ENCODE measurements at regions not wholly inside any gene's neighbourhood (a gene's known extent, or its start where the extent isn't known, plus 50 kb on each side); places are given as distances from the start of the nearest gene placed in this dataset.

- Histone ChIP-seq H3K36me3 (ENCODE audit: control insufficient read depth, insufficient read depth, low read length) (no peaks in the 10 kb centered on the region), H3K27ac (ENCODE audit: low read depth, low read length) (no peak overlapping the region), H3K9ac (ENCODE audit: extremely low read depth, low read length, poor library complexity, severe bottlenecking) (no peak overlapping the region), H3K4me1 (ENCODE audit: control insufficient read depth, insufficient read depth, low read length) (no peaks in the 10 kb centered on the region), H3K4me3 (ENCODE audit: low read length) (no peak overlapping the region), H3K9me3 (ENCODE audit: control insufficient read depth, low read length) (no peaks in the 10 kb centered on the region), H3K27me3 (ENCODE audit: control insufficient read depth, insufficient read depth, low read length, poor library complexity, severe bottlenecking) (no peaks in the 10 kb centered on the region)
- Mint-ChIP-seq H3K4me3 (no peak overlapping the region), H3K27me3 (ENCODE audit: insufficient read depth) (no peaks in the 10 kb centered on the region), H3K4me1 (peaks cover 10% of the 10 kb centered on the region), H3K36me3 (ENCODE audit: low read depth) (no peaks in the 10 kb centered on the region), H3K9me3 (no peaks in the 10 kb centered on the region), H3K27ac (no peak overlapping the region)
- no peak for DNase-seq
- WGBS, 2 experiments (ENCODE audit: insufficient coverage in 1 of 2, insufficient read length in 1 of 2): 92% methylated on average over 1 of the region's 2 CpGs; no CpG with 5 or more reads in 1 of the 2 experiments
- TF ChIP-seq CTCF (conservative IDR thresholded peaks at IDR 0.05): no peak
Observed at GRCh38 chr3:102083473-102083872, 234.2 kb downstream of the NFKBIZ start.

DNA sequence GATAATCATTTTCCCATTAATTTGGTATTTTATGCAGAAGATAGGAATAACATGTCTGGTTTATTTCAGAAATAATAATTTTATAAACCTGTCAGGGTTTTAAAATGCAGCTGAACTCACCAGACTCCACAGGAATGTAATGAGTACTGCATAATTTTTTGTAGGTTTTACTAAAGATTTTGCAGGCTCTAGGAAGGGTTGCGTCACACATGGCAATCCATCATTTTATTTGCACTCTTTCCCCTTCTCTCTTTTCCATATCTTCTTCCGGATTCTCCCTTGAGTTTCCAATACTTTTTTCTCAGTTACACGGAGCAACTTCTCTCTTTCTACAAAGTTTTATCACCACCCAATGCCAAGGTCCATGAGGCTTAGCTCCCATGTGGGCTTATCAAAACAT, 234.7 kb downstream of the NFKBIZ start:
- 74 to 88% methylated on average over 2 to 3 of the region's 3 CpGs for WGBS, 2 experiments (ENCODE audit: insufficient coverage in 1 of 2, insufficient read length in 1 of 2)
- H3K27ac ChIP-seq (ENCODE audit: low read depth, low read length): no peak overlapping the region
- no peaks in the 10 kb centered on the region for H3K36me3 ChIP-seq (ENCODE audit: control insufficient read depth, insufficient read depth, low read length)
- H3K9ac ChIP-seq (ENCODE audit: extremely low read depth, low read length, poor library complexity, severe bottlenecking): no peak overlapping the region
- no peaks in the 10 kb centered on the region for H3K27me3 ChIP-seq (ENCODE audit: control insufficient read depth, insufficient read depth, low read length, poor library complexity, severe bottlenecking)
- Mint-ChIP-seq H3K27ac (no peak overlapping the region), H3K27me3 (ENCODE audit: insufficient read depth) (no peaks in the 10 kb centered on the region), H3K36me3 (ENCODE audit: low read depth) (no peaks in the 10 kb centered on the region), H3K4me1 (peaks cover 5% of the 10 kb centered on the region), H3K9me3 (no peaks in the 10 kb centered on the region), H3K4me3 (no peak overlapping the region)
- no peaks in the 10 kb centered on the region for H3K4me1 ChIP-seq (ENCODE audit: control insufficient read depth, insufficient read depth, low read length)
- H3K4me3 ChIP-seq (ENCODE audit: low read length): no peak overlapping the region
- H3K9me3 ChIP-seq (ENCODE audit: control insufficient read depth, low read length): no peaks in the 10 kb centered on the region
- TF ChIP-seq CTCF (conservative IDR thresholded peaks at IDR 0.05): no peak
- no peak for DNase-seq

DNA sequence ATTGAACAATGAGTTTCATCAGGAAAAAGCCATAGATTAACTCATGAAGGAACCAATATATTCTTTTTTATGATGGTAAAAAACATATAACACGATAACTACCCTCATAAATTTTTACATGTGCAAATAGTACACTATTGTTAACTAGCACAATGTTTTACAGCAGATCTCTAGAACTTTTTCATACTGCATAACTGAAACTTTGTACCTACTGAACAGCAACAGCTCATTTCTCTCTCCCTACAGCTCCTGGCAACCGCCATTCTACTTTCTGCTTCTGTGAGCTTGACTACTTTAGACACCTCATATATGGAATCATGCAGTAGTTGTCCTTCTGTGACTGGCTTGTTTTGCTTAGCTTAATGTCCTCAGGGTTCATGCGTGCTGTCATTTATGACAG, 235.4 kb downstream of the NFKBIZ start:
- Histone ChIP-seq H3K9me3 (ENCODE audit: control insufficient read depth, low read length) (no peaks in the 10 kb centered on the region), H3K4me3 (ENCODE audit: low read length) (no peak overlapping the region), H3K27ac (ENCODE audit: low read depth, low read length) (no peak overlapping the region), H3K4me1 (ENCODE audit: control insufficient read depth, insufficient read depth, low read length) (no peaks in the 10 kb centered on the region), H3K9ac (ENCODE audit: extremely low read depth, low read length, poor library complexity, severe bottlenecking) (no peak overlapping the region), H3K27me3 (ENCODE audit: control insufficient read depth, insufficient read depth, low read length, poor library complexity, severe bottlenecking) (no peaks in the 10 kb centered on the region), H3K36me3 (ENCODE audit: control insufficient read depth, insufficient read depth, low read length) (no peaks in the 10 kb centered on the region)
- H3K27ac Mint-ChIP-seq: no peak overlapping the region
- DNase-seq: no peak
- H3K36me3 Mint-ChIP-seq (ENCODE audit: low read depth): no peaks in the 10 kb centered on the region
- no peak for TF ChIP-seq CTCF (conservative IDR thresholded peaks at IDR 0.05)
- 75 to 86% methylated on average over 1 to 3 of the region's 3 CpGs for whole genome bisulfite sequencing, 2 experiments (ENCODE audit: insufficient coverage in 1 of 2, insufficient read length in 1 of 2)
- no peak overlapping the region for H3K4me3 Mint-ChIP-seq
- H3K4me1 Mint-ChIP-seq: no peaks in the 10 kb centered on the region
- no peaks in the 10 kb centered on the region for H3K9me3 Mint-ChIP-seq
- H3K27me3 Mint-ChIP-seq (ENCODE audit: insufficient read depth): no peaks in the 10 kb centered on the region

Data from endodermal cell (in vitro differentiated cells).